Esophagus muscularis mucosa (tissue), 4 donors: ENCODE measurements at regions not wholly inside any gene's neighbourhood (a gene's known extent, or its start where the extent isn't known, plus 50 kb on each side); places are given as distances from the start of the nearest gene placed in this dataset.

Experiments
- EP300 ChIP-seq: sonication (generic); formaldehyde crosslinking; IDR thresholded peaks from one replicate; pipeline ENCODE4 v1.6.1; 2017; ENCODE audit warnings: antibody characterized with exemption
- POLR2A ChIP-seq: fragments of 450-650 bp; IDR thresholded peaks from one replicate; pipeline ENCODE4 v1.6.1; 2017; ENCODE audit warnings: antibody characterized with exemption, moderate library complexity, mild to moderate bottlenecking, low read depth
- POLR2AphosphoS5 ChIP-seq, 2 donors: sonication (generic); formaldehyde crosslinking; IDR thresholded peaks; one replicate each; pipeline ENCODE4 v1.6.1; 2017; ENCODE audit warnings: antibody characterized with exemption in 2 of 2
- TF ChIP-seq, protein P1 (sequence below), 3 experiments: fragments of 200-600 bp in 2 of 3; fragments of 450-650 bp in 1 of 3; sonication (generic) in 2 of 3; IDR thresholded peaks; one replicate each; pipeline ENCODE4 v1.5.1; 2017 to 2019; ENCODE audit warnings: antibody characterized with exemption in 3 of 3, mild to moderate bottlenecking in 2 of 3, moderate library complexity in 1 of 3

DNA sequence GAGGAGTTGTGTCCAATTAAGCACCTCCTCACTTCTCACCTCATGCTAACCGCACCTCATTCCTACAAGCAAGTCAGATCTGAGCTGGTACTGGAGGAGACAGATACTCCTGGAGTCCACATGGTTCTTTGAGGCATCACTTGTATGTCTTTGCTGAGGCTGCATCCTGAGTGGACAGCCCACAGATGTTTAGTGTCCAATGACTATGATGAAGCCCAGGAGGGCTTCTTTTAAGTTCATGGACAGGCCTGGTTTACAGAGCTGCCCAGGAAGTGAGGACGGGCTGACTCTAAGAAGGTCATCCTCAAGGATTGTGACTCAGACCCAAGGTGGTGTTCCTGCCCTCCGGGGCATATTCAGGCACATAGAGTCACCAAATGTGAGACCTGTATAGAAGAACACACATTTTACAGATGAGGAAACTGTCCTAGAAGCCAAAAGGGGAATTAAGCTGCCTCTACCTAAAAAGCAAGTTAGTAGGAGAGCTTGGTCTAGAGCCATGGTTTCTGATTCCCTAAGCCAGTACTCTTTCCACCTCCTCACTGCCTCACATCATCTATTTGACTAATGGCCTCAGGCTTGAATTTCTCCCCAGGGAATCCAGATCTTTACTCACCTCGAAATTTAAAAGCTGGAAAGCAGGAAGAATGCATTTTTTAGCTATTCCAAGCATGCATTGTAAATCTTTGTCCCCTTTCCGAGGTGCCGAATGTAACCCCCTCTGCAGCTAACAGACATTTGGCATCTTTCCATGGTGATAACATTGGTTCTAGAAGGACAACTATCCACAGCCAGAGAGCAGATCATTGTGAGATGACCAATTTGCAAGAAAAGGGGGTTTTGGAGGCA lies 228.1 kb downstream of the OMA1 start:
- TF ChIP-seq POLR2A (no peak), POLR2AphosphoS5 (IDR thresholded peaks at IDR 0.05) (no peak), EP300 (no peak)
- TF ChIP-seq, protein P1, sequence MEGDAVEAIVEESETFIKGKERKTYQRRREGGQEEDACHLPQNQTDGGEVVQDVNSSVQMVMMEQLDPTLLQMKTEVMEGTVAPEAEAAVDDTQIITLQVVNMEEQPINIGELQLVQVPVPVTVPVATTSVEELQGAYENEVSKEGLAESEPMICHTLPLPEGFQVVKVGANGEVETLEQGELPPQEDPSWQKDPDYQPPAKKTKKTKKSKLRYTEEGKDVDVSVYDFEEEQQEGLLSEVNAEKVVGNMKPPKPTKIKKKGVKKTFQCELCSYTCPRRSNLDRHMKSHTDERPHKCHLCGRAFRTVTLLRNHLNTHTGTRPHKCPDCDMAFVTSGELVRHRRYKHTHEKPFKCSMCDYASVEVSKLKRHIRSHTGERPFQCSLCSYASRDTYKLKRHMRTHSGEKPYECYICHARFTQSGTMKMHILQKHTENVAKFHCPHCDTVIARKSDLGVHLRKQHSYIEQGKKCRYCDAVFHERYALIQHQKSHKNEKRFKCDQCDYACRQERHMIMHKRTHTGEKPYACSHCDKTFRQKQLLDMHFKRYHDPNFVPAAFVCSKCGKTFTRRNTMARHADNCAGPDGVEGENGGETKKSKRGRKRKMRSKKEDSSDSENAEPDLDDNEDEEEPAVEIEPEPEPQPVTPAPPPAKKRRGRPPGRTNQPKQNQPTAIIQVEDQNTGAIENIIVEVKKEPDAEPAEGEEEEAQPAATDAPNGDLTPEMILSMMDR (IDR thresholded peaks at IDR 0.05) = no peak
